ENCODE measurements at regions not wholly inside any gene's neighbourhood (a gene's known extent, or its start where the extent isn't known, plus 50 kb on each side); places are given as distances from the start of the nearest gene placed in this dataset.
"Not testable (repeated sequence)": the region's sequence is repeated elsewhere in the genome, so short reads cannot be mapped to it uniquely, and the experiment has no call there.

GRCh38 chr14:83918546-83918945 lies 1611.4 kb upstream of the FLRT2 start:
- no peak for TF ChIP-seq MYC (IDR thresholded peaks at IDR 0.05; ENCODE audit: low read depth, low read length)
- TF ChIP-seq MAX (IDR thresholded peaks at IDR 0.05; ENCODE audit: low read depth, low read length): no peak
- TF ChIP-seq POLR2A (IDR thresholded peaks at IDR 0.05; ENCODE audit: extremely low read depth, insufficient read length): no peak
- TF ChIP-seq, protein P1, sequence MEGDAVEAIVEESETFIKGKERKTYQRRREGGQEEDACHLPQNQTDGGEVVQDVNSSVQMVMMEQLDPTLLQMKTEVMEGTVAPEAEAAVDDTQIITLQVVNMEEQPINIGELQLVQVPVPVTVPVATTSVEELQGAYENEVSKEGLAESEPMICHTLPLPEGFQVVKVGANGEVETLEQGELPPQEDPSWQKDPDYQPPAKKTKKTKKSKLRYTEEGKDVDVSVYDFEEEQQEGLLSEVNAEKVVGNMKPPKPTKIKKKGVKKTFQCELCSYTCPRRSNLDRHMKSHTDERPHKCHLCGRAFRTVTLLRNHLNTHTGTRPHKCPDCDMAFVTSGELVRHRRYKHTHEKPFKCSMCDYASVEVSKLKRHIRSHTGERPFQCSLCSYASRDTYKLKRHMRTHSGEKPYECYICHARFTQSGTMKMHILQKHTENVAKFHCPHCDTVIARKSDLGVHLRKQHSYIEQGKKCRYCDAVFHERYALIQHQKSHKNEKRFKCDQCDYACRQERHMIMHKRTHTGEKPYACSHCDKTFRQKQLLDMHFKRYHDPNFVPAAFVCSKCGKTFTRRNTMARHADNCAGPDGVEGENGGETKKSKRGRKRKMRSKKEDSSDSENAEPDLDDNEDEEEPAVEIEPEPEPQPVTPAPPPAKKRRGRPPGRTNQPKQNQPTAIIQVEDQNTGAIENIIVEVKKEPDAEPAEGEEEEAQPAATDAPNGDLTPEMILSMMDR (IDR thresholded peaks at IDR 0.05; ENCODE audit: low read depth, low read length): no peak
- H3K4me3 ChIP-seq (ENCODE audit: low read depth, low read length): no peak overlapping the region
- no peak for DNase-seq (ENCODE audit: low read depth)

DNA sequence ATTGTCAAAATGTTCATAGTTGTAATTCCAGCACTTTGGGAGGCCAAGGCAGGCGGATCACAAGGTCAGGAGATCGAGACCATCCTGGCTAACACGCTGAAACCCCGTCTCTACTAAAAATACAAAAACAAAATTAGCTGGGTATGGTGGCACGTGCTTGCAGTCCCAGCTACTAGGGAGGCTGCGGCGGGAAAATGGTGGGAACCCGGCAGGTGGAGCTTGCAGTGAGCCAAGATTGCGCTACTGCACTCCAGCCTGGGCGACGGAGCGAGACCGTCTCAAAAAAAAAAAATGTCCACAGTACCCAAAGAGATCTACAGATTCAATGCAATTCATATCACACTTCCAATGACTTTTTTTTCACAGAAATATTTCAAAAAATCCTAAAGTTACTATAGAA lies 1610.3 kb upstream of the FLRT2 start:
- DNase-seq (ENCODE audit: low read depth); H3K4me3 ChIP-seq (ENCODE audit: low read depth, low read length): not testable (repeated sequence)

GRCh38 chr14:83923842-83924241 lies 1606.1 kb upstream of the FLRT2 start:
- TF ChIP-seq, protein P1 (IDR thresholded peaks at IDR 0.05; ENCODE audit: low read depth, low read length): no peak
- no peak for TF ChIP-seq POLR2A (IDR thresholded peaks at IDR 0.05; ENCODE audit: extremely low read depth, insufficient read length)
- no peak for TF ChIP-seq MAX (IDR thresholded peaks at IDR 0.05; ENCODE audit: low read depth, low read length)
- no peak for TF ChIP-seq MYC (IDR thresholded peaks at IDR 0.05; ENCODE audit: low read depth, low read length)
- H3K4me3 ChIP-seq (ENCODE audit: low read depth, low read length): no peak overlapping the region
- DNase-seq (ENCODE audit: low read depth): no peak

GRCh38 chr14:83924259-83924658 lies 1605.7 kb upstream of the FLRT2 start:
- TF ChIP-seq MAX (IDR thresholded peaks at IDR 0.05; ENCODE audit: low read depth, low read length): no peak
- TF ChIP-seq POLR2A (IDR thresholded peaks at IDR 0.05; ENCODE audit: extremely low read depth, insufficient read length): no peak
- TF ChIP-seq, protein P1 (IDR thresholded peaks at IDR 0.05; ENCODE audit: low read depth, low read length): no peak
- no peak for TF ChIP-seq MYC (IDR thresholded peaks at IDR 0.05; ENCODE audit: low read depth, low read length)
- no peak for DNase-seq (ENCODE audit: low read depth)
- no peak overlapping the region for H3K4me3 ChIP-seq (ENCODE audit: low read depth, low read length)

GRCh38 chr14:83940253-83940652 lies 1589.7 kb upstream of the FLRT2 start:
- DNase-seq (ENCODE audit: low read depth): no peak
- TF ChIP-seq MAX (IDR thresholded peaks at IDR 0.05; ENCODE audit: low read depth, low read length): no peak
- no peak for TF ChIP-seq POLR2A (IDR thresholded peaks at IDR 0.05; ENCODE audit: extremely low read depth, insufficient read length)
- TF ChIP-seq MYC (IDR thresholded peaks at IDR 0.05; ENCODE audit: low read depth, low read length): no peak
- TF ChIP-seq, protein P1 (IDR thresholded peaks at IDR 0.05; ENCODE audit: low read depth, low read length): no peak
- no peak overlapping the region for H3K4me3 ChIP-seq (ENCODE audit: low read depth, low read length)

GRCh38 chr14:83958359-83958758 lies 1571.6 kb upstream of the FLRT2 start:
- DNase-seq (ENCODE audit: low read depth): no peak
- TF ChIP-seq MYC (IDR thresholded peaks at IDR 0.05; ENCODE audit: low read depth, low read length) (no peak), POLR2A (IDR thresholded peaks at IDR 0.05; ENCODE audit: extremely low read depth, insufficient read length) (no peak), MAX (IDR thresholded peaks at IDR 0.05; ENCODE audit: low read depth, low read length) (no peak)
- TF ChIP-seq, protein P1 (IDR thresholded peaks at IDR 0.05; ENCODE audit: low read depth, low read length): no peak
- H3K4me3 ChIP-seq (ENCODE audit: low read depth, low read length): no peak overlapping the region

Measured in NB4 (cell line).